NT2/D1 (cell line): ENCODE measurements at regions not wholly inside any gene's neighbourhood (a gene's known extent, or its start where the extent isn't known, plus 50 kb on each side); places are given as distances from the start of the nearest gene placed in this dataset.

Experiments
- SUZ12 ChIP-seq: IDR thresholded peaks from 2 replicates; pipeline ENCODE4 v1.6.1; 2011; ENCODE audit not compliant: insufficient read length, insufficient read depth; ENCODE audit errors: extremely low read depth
- YY1 ChIP-seq: IDR thresholded peaks from 2 replicates; pipeline ENCODE4 v1.6.1; 2011; ENCODE audit not compliant: insufficient read length, insufficient read depth

GRCh38 chr4:82267506-82267905 lies 106.3 kb downstream of the HNRNPD start:
- TF ChIP-seq YY1 (no peak), SUZ12 (no peak)
